HEK293 (cell line): ENCODE measurements at regions not wholly inside any gene's neighbourhood (a gene's known extent, or its start where the extent isn't known, plus 50 kb on each side); places are given as distances from the start of the nearest gene placed in this dataset.

Experiments used
- CTCF ChIA-PET: fragments of 350-600 bp; formaldehyde crosslinking; extraction: SDS; loops from one replicate; lab custom pipeline; 2021; ENCODE audit warnings: antibody characterized with exemption; lab: Yijun Ruan, JAX
- POLR2A ChIA-PET: fragments of 300-600 bp; formaldehyde crosslinking; extraction: SDS; loops from one replicate; lab custom pipeline; 2020; ENCODE audit warnings: antibody characterized with exemption, inconsistent platforms; lab: Yijun Ruan, JAX
- H3K27ac ChIP-seq: fragments of 200-500 bp; sonication (Bioruptor generic); 2 replicates; pipeline ENCODE4 v1.5.1; 2014; ENCODE audit warnings: low read depth, low read length, control low read depth, inconsistent platforms; ENCODE audit errors: extremely low read depth
- H3K36me3 ChIP-seq, 2 experiments: fragments of 200-500 bp in 1 of 2; sonication (Bioruptor generic) in 1 of 2; 1 replicate in 1 of 2; 2 replicates in 1 of 2; pipeline ENCODE4 v1.5.1; 2014 to 2017; ENCODE audit warnings: inconsistent platforms in 2 of 2, low read length in 2 of 2; ENCODE audit not compliant: control insufficient read depth in 2 of 2, insufficient read depth in 1 of 2
- H3K4me1 ChIP-seq: fragments of 200-500 bp; sonication (Bioruptor generic); 2 replicates; pipeline ENCODE4 v1.5.1; 2014; ENCODE audit warnings: mild to moderate bottlenecking, low read length, inconsistent platforms; ENCODE audit not compliant: control insufficient read depth, insufficient read depth
- H3K4me3 ChIP-seq: 2 replicates; pipeline ENCODE4 v1.5.1; 2011; ENCODE audit warnings: low read depth, mild to moderate bottlenecking, control low read depth, low read length, moderate library complexity
- H3K9me3 ChIP-seq: fragments of 200-500 bp; sonication (Bioruptor generic); 2 replicates; pipeline ENCODE4 v1.5.1; 2014; ENCODE audit warnings: low read depth, low read length, inconsistent platforms; ENCODE audit not compliant: control insufficient read depth, insufficient read depth
- CTCF ChIP-seq: fragments of 450-650 bp; formaldehyde crosslinking; IDR thresholded peaks from 2 replicates; pipeline ENCODE4 v1.5.1; 2016; ENCODE audit warnings: missing biosample characterization, missing genetic modification characterization
- ELK4 ChIP-seq: IDR thresholded peaks from 2 replicates; pipeline ENCODE4 v1.6.1; 2011; ENCODE audit warnings: mild to moderate bottlenecking, low read depth, low read length, borderline replicate concordance
- HOXD13 ChIP-seq: sonication (generic); formaldehyde crosslinking; IDR thresholded peaks from 2 replicates; pipeline ENCODE4 v1.8.0; 2022; ENCODE audit warnings: missing genetic modification reagents, borderline replicate concordance
- SALL2 ChIP-seq: fragments of 450-650 bp; formaldehyde crosslinking; IDR thresholded peaks from 2 replicates; pipeline ENCODE4 v1.5.0; 2017; ENCODE audit warnings: missing biosample characterization, mild to moderate bottlenecking, missing genetic modification characterization, borderline replicate concordance
- SP7 ChIP-seq: fragments of 450-650 bp; formaldehyde crosslinking; IDR thresholded peaks from 2 replicates; pipeline ENCODE4 v1.5.1; 2016; ENCODE audit warnings: missing biosample characterization, missing genetic modification characterization
- TRIM28 ChIP-seq: IDR thresholded peaks from 2 replicates; pipeline ENCODE4 v1.6.1; 2011; ENCODE audit warnings: low read length, control low read depth, borderline replicate concordance
- TSHZ1 ChIP-seq: fragments of 450-650 bp; formaldehyde crosslinking; IDR thresholded peaks from 2 replicates; pipeline ENCODE4 v1.5.1; 2016; ENCODE audit warnings: missing biosample characterization, missing genetic modification characterization, borderline replicate concordance
- WT1 ChIP-seq: fragments of 450-650 bp; formaldehyde crosslinking; IDR thresholded peaks from 2 replicates; pipeline ENCODE4 v1.5.1; 2016; ENCODE audit warnings: missing biosample characterization, missing genetic modification characterization
- ZFP41 ChIP-seq: fragments of 450-650 bp; formaldehyde crosslinking; IDR thresholded peaks from 2 replicates; pipeline ENCODE4 v1.5.1; 2016; ENCODE audit warnings: missing biosample characterization, missing genetic modification characterization, borderline replicate concordance
- ZNF132 ChIP-seq: fragments of 450-650 bp; formaldehyde crosslinking; IDR thresholded peaks from 2 replicates; pipeline ENCODE4 v1.5.1; 2017; ENCODE audit warnings: missing biosample characterization, missing genetic modification characterization, borderline replicate concordance
- ZNF16 ChIP-seq: fragments of 450-650 bp; formaldehyde crosslinking; IDR thresholded peaks from 2 replicates; pipeline ENCODE4 v1.5.1; 2016; ENCODE audit warnings: low read depth, missing biosample characterization, missing genetic modification characterization
- ZNF2 ChIP-seq: fragments of 450-650 bp; formaldehyde crosslinking; IDR thresholded peaks from 2 replicates; pipeline ENCODE4 v1.5.1; 2016; ENCODE audit warnings: missing biosample characterization, missing genetic modification characterization
- ZNF202 ChIP-seq: fragments of 450-650 bp; formaldehyde crosslinking; IDR thresholded peaks from 2 replicates; pipeline ENCODE4 v1.5.1; 2016; ENCODE audit warnings: missing biosample characterization, missing genetic modification characterization, borderline replicate concordance
- ZNF302 ChIP-seq: fragments of 450-650 bp; formaldehyde crosslinking; IDR thresholded peaks from 2 replicates; pipeline ENCODE4 v1.5.1; 2016; ENCODE audit warnings: missing biosample characterization, missing genetic modification characterization, low read depth
- ZNF324 ChIP-seq: fragments of 450-650 bp; formaldehyde crosslinking; IDR thresholded peaks from 2 replicates; pipeline ENCODE4 v1.5.1; 2016; ENCODE audit warnings: missing biosample characterization, missing genetic modification characterization
- ZNF488 ChIP-seq: fragments of 450-650 bp; formaldehyde crosslinking; IDR thresholded peaks from 2 replicates; pipeline ENCODE4 v1.5.1; 2016; ENCODE audit warnings: missing biosample characterization, missing genetic modification characterization
- ZNF548 ChIP-seq: fragments of 450-650 bp; formaldehyde crosslinking; IDR thresholded peaks from 2 replicates; pipeline ENCODE4 v1.5.1; 2016; ENCODE audit warnings: missing biosample characterization, missing genetic modification characterization
- ZNF555 ChIP-seq: fragments of 450-650 bp; formaldehyde crosslinking; conservative IDR thresholded peaks from 2 replicates; pipeline ENCODE4 v1.5.1; 2017; ENCODE audit warnings: missing biosample characterization, mild to moderate bottlenecking, missing genetic modification characterization, inconsistent platforms
- ZNF600 ChIP-seq: fragments of 450-650 bp; formaldehyde crosslinking; IDR thresholded peaks from 2 replicates; pipeline ENCODE4 v1.5.1; 2016; ENCODE audit warnings: missing biosample characterization, missing genetic modification characterization
- ZNF664 ChIP-seq: fragments of 450-650 bp; formaldehyde crosslinking; IDR thresholded peaks from 2 replicates; pipeline ENCODE4 v1.5.1; 2016; ENCODE audit warnings: missing biosample characterization, missing genetic modification characterization
- ZNF707 ChIP-seq: fragments of 450-650 bp; formaldehyde crosslinking; IDR thresholded peaks from 2 replicates; pipeline ENCODE4 v1.5.1; 2016; ENCODE audit warnings: missing biosample characterization, missing genetic modification characterization
- ZNF747 ChIP-seq: fragments of 450-650 bp; formaldehyde crosslinking; IDR thresholded peaks from 2 replicates; pipeline ENCODE4 v1.5.1; 2016; ENCODE audit warnings: missing biosample characterization, missing genetic modification characterization
- ZNF785 ChIP-seq: fragments of 450-650 bp; formaldehyde crosslinking; IDR thresholded peaks from 2 replicates; pipeline ENCODE4 v1.5.1; 2016; ENCODE audit warnings: missing biosample characterization, missing genetic modification characterization
- TF ChIP-seq, protein P1 (sequence below): fragments of 450-650 bp; formaldehyde crosslinking; IDR thresholded peaks from 2 replicates; pipeline ENCODE4 v1.5.1; 2017; ENCODE audit warnings: missing biosample characterization, missing genetic modification characterization

DNA sequence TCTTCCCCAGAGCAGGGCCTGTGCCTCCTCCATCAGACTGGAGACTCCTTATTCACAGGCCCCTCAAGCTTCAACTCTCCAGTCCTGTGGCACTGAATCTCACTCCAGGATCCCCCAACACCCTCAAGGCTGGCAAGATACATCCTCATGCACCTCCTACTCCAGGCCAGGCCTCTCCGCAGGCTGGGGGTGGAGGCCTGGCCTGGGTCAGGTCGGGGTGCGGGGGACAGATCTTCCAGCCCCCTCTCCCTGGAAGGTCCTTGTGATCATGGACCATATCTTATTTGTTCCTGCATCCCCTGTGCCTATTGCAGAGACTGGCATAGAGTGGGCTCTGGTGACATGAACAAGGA is 147.3 kb downstream of the SMAD6 start:
- CTCF ChIA-PET: interaction anchor here (0.7 to 6.5 kb wide), 9 partner anchors 10 to 243 kb away, joined by 3 to 139 read pairs (median 37); no protein-coding TSS in a partner anchor
- POLR2A ChIA-PET: interaction anchor here (0.6 kb wide), 1 partner anchor 1276 kb away, joined by 6 read pairs; no protein-coding TSS in a partner anchor
- H3K27ac ChIP-seq: no peak overlapping the region
- H3K4me1 ChIP-seq: peaks cover 7% of the 10 kb centered on the region
- no peak overlapping the region for H3K4me3 ChIP-seq
- TF ChIP-seq SP7 (tag by site-specific recombination) (no peak), ZNF324 (tag by site-specific recombination) (no peak), ZNF16 (tag by site-specific recombination) (no peak), ZNF202 (tag by site-specific recombination) (no peak), ZNF600 (tag by site-specific recombination) (no peak), ZFP41 (tag by site-specific recombination) (no peak), ZNF664 (tag by site-specific recombination) (no peak), ZNF555 (tag by site-specific recombination) (no peak), ZNF785 (no peak), TRIM28 (no peak), ZNF747 (tag by site-specific recombination) (no peak), ZNF2 (no peak)
- TF ChIP-seq, protein P1, sequence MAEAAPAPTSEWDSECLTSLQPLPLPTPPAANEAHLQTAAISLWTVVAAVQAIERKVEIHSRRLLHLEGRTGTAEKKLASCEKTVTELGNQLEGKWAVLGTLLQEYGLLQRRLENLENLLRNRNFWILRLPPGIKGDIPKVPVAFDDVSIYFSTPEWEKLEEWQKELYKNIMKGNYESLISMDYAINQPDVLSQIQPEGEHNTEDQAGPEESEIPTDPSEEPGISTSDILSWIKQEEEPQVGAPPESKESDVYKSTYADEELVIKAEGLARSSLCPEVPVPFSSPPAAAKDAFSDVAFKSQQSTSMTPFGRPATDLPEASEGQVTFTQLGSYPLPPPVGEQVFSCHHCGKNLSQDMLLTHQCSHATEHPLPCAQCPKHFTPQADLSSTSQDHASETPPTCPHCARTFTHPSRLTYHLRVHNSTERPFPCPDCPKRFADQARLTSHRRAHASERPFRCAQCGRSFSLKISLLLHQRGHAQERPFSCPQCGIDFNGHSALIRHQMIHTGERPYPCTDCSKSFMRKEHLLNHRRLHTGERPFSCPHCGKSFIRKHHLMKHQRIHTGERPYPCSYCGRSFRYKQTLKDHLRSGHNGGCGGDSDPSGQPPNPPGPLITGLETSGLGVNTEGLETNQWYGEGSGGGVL: no peak
- TF ChIP-seq, all 188 proteins: peak for 0
- Histone ChIP-seq H3K9me3 (no peaks in the 10 kb centered on the region), H3K36me3 (peaks cover 0 to 2% of the 10 kb centered on the region in 2 experiments; a peak in 1 of 3 replicates)

DNA sequence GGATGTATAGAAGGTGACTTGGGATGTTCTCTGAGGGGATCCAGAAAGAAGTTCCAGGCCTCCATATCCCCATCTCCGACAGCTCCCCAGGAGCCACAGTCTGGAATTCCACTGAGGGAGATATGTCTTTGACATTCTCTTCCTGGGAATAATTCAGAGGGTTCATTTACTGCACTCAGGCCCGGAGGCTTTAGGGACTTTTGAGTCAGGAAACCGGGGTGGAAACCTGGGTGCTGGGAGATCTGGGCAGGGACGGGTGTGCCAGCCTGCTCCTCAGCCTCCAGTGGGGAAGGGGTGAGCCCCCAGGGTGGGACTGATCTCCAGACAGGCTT is 147.7 kb downstream of the SMAD6 start:
- H3K4me3 ChIP-seq: no peak overlapping the region
- H3K36me3 ChIP-seq: no peaks in the 10 kb centered on the region
- H3K27ac ChIP-seq: no peak overlapping the region
- TF ChIP-seq TSHZ1 (tag by site-specific recombination): no peak
- TF ChIP-seq SALL2 (tag by site-specific recombination): no peak
- no peak for TF ChIP-seq ZNF302 (tag by site-specific recombination)
- TF ChIP-seq ZNF488: no peak
- no peak for TF ChIP-seq WT1 (tag by site-specific recombination)
- no peak for TF ChIP-seq ELK4
- TF ChIP-seq CTCF (tag by site-specific recombination): no peak
- TF ChIP-seq ZNF132 (tag by site-specific recombination): no peak
- no peak for TF ChIP-seq ZNF707
- TF ChIP-seq ZNF548 (tag by site-specific recombination): no peak
- TF ChIP-seq HOXD13: no peak
- no peak for TF ChIP-seq ZNF2
- POLR2A ChIA-PET: no interaction called here
- CTCF ChIA-PET: interaction anchor here (0.7 to 6.5 kb wide), 12 partner anchors 11 to 243 kb away, joined by 3 to 139 read pairs (median 27); no protein-coding TSS in a partner anchor
- no peaks in the 10 kb centered on the region for H3K9me3 ChIP-seq
- peaks cover 7% of the 10 kb centered on the region for H3K4me1 ChIP-seq
